Thoracic aorta (tissue), 2 donors: ENCODE measurements at regions not wholly inside any gene's neighbourhood (a gene's known extent, or its start where the extent isn't known, plus 50 kb on each side); places are given as distances from the start of the nearest gene placed in this dataset.

Experiments used
- ATAC-seq: fragments of 150-250 bp; one replicate; pipeline ENCODE4 v1.8.0; 2017; ENCODE audit warnings: low read depth; ENCODE audit not compliant: insufficient number of reproducible peaks, low FRiP score
- DNase-seq: peaks from one replicate; pipeline ENCODE4 v3.0.0-alpha.2; 2020; ENCODE audit warnings: low spot score
- H3K27ac ChIP-seq, 2 donors: fragments of 200-600 bp; sonication (generic); 1 replicate in 1 of 2; 2 replicates in 1 of 2; pipeline ENCODE4 v1.5.1; 2016; ENCODE audit warnings: mild to moderate bottlenecking in 2 of 2, moderate library complexity in 2 of 2
- H3K27me3 ChIP-seq: fragments of 200-600 bp; sonication (generic); replicated peaks from 2 replicates; pipeline ENCODE4 v1.6.0; 2016; ENCODE audit warnings: mild to moderate bottlenecking; ENCODE audit not compliant: insufficient read depth
- H3K36me3 ChIP-seq: fragments of 200-600 bp; sonication (generic); one replicate; pipeline ENCODE4 v1.5.1; 2016
- H3K4me1 ChIP-seq, 2 donors: fragments of 200-600 bp; sonication (generic); 1 replicate in 1 of 2; 2 replicates in 1 of 2; pipeline versions ENCODE4 v1.5.1 to v1.6.0; 2016; ENCODE audit warnings: low read depth in 2 of 2, mild to moderate bottlenecking in 1 of 2; ENCODE audit not compliant: control insufficient read depth in 1 of 2
- H3K4me3 ChIP-seq: fragments of 200-600 bp; sonication (generic); 2 replicates; pipeline ENCODE4 v1.5.1; 2016; ENCODE audit warnings: mild to moderate bottlenecking
- H3K9me3 ChIP-seq: fragments of 200-600 bp; sonication (generic); 2 replicates; pipeline ENCODE4 v1.5.1; 2016
- CTCF ChIP-seq: fragments of 200-600 bp; sonication (generic); IDR thresholded peaks from one replicate; pipeline ENCODE4 v1.5.1; 2019; ENCODE audit warnings: antibody characterized with exemption

GRCh38 chr13:52925775-52926285 is 77.4 kb upstream of the PCDH8 start:
- no peak for TF ChIP-seq CTCF
- no peak overlapping the region for H3K27ac ChIP-seq
- no peaks in the 10 kb centered on the region for H3K4me1 ChIP-seq
- no peaks in the 10 kb centered on the region for H3K36me3 ChIP-seq
- no peaks in the 10 kb centered on the region for H3K9me3 ChIP-seq
- DNase-seq (no peak), ATAC-seq (no peak)
- no peaks in the 10 kb centered on the region for H3K27me3 ChIP-seq
- no peak overlapping the region for H3K4me3 ChIP-seq

- TF ChIP-seq CTCF, result no peak
- ATAC-seq, result no peak
- H3K27me3 ChIP-seq, result no peaks in the 10 kb centered on the region
These were observed 76.8 kb upstream of the PCDH8 start for GRCh38 chr13:52925251-52925650.

GRCh38 chr13:52924289-52925148 is 76.1 kb upstream of the PCDH8 start:
- no peak for ATAC-seq

More at GRCh38 chr13:52925251-52925650, 76.8 kb upstream of the PCDH8 start:
- no peaks in the 10 kb centered on the region for H3K4me1 ChIP-seq
- DNase-seq, result no peak
- no peak overlapping the region for H3K4me3 ChIP-seq
- no peaks in the 10 kb centered on the region for H3K36me3 ChIP-seq
- H3K9me3 ChIP-seq, result no peaks in the 10 kb centered on the region
- no peak overlapping the region for H3K27ac ChIP-seq

GRCh38 chr13:52922961-52923360 is 74.5 kb upstream of the PCDH8 start:
- no peaks in the 10 kb centered on the region for H3K4me1 ChIP-seq
- no peak for ATAC-seq
- H3K36me3 ChIP-seq, result no peaks in the 10 kb centered on the region
- no peak for DNase-seq
- TF ChIP-seq CTCF, result no peak
- no peak overlapping the region for H3K4me3 ChIP-seq
- no peaks in the 10 kb centered on the region for H3K9me3 ChIP-seq
- no peak overlapping the region for H3K27ac ChIP-seq
- H3K27me3 ChIP-seq, result no peaks in the 10 kb centered on the region

More at GRCh38 chr13:52924289-52925148, 76.1 kb upstream of the PCDH8 start:
- no peaks in the 10 kb centered on the region for H3K27me3 ChIP-seq
- no peaks in the 10 kb centered on the region for H3K36me3 ChIP-seq
- no peak for TF ChIP-seq CTCF
- no peak for DNase-seq
- H3K27ac ChIP-seq, result no peak overlapping the region
- no peaks in the 10 kb centered on the region for H3K4me1 ChIP-seq
- H3K9me3 ChIP-seq, result no peaks in the 10 kb centered on the region
- H3K4me3 ChIP-seq, result no peak overlapping the region

- ATAC-seq (no peak), DNase-seq (no peak)
- no peak for TF ChIP-seq CTCF
- no peaks in the 10 kb centered on the region for H3K9me3 ChIP-seq
- H3K27ac ChIP-seq, result no peak overlapping the region
- no peak overlapping the region for H3K4me3 ChIP-seq
- H3K36me3 ChIP-seq, result no peaks in the 10 kb centered on the region
- no peaks in the 10 kb centered on the region for H3K27me3 ChIP-seq
- peaks cover under 1 to 6% of the 10 kb centered on the region in 2 donors for H3K4me1 ChIP-seq
These were observed 72.8 kb upstream of the PCDH8 start for GRCh38 chr13:52921194-52921593.
